Fibroblast of mammary gland (primary cell): ENCODE measurements at regions not wholly inside any gene's neighbourhood (a gene's known extent, or its start where the extent isn't known, plus 50 kb on each side); places are given as distances from the start of the nearest gene placed in this dataset.

Experiments used
- DNase-seq: peaks from one replicate; pipeline ENCODE4 v3.0.0-alpha.2; 2010; ENCODE audit warnings: low read depth
- H3K4me3 ChIP-seq: 2 replicates; pipeline ENCODE4 v1.5.1; 2011; ENCODE audit warnings: low read depth, mild to moderate bottlenecking, low read length, moderate library complexity; ENCODE audit not compliant: control insufficient read depth
- CTCF ChIP-seq: conservative IDR thresholded peaks from 2 replicates; pipeline ENCODE4 v1.5.1; 2011; ENCODE audit warnings: low read depth, low read length, inconsistent platforms; ENCODE audit not compliant: control insufficient read depth, insufficient read depth

GRCh38 chr4:38289553-38289952 lies 329.4 kb downstream of the PTTG2 start:
- no peak overlapping the region for H3K4me3 ChIP-seq
- no peak for TF ChIP-seq CTCF
- DNase-seq, result no peak

DNA sequence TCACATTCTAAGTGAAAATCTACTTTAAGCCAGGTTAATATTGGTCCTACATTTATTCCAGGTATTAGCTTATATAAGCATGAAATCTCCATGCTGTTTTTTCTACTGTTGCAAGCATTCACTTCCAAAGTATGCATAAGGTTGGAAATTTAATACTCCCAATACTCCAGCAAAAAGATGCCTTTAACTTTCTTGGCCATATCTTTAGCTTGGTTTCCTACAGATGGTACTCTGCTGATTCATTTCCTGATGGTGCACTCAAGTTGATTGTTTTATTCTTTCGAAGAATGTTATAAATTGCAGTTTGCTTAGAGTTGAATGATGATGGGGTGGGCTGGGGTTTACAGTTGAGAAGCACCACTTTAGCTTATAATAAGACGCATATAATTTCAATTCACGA lies 330.2 kb downstream of the PTTG2 start:
- TF ChIP-seq CTCF, result no peak
- peak; percentile 18 for DNase-seq
- no peak overlapping the region for H3K4me3 ChIP-seq

DNA sequence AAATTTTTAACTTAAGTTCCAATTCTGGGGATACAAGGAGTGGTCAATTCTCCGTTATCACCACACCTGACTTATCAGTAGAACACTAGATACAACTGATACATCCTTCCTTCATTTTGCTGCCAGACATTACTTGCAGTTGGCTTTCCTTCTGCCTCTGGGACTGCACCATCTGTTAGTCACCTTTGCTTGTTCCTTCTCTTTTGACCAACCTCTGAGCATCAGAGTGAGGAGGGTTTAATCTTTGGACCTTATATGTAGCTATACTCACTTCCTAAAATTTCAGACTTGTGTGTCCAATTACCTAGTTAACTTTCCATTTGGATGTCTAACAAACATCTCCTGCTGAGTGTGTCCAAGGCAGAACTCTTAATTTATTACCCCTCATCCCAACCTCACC lies 330.7 kb downstream of the PTTG2 start:
- no peak for TF ChIP-seq CTCF
- no peak for DNase-seq
- no peak overlapping the region for H3K4me3 ChIP-seq

GRCh38 chr4:38292529-38292928 lies 332.3 kb downstream of the PTTG2 start:
- DNase-seq, result no peak
- no peak for TF ChIP-seq CTCF
- H3K4me3 ChIP-seq, result no peak overlapping the region

DNA sequence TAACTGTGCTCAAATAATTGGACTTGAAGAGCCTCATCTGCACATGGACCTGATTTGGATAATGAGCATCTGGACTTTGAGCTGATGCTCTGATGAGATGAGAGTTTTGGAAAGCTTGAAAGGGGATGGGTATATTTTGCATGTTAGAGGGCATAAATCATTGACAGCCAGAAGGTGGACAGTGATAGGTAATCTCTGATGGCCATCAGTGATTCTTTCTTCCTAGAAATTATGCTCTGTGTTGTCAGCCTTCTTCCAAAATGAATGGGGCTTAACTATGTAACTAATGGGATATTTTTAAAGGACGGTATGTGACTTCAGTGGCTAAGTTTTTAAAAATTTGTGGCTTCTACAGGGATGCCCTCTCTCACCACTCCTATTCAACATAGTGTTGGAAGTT lies 334.0 kb downstream of the PTTG2 start:
- H3K4me3 ChIP-seq, result no peak overlapping the region
- no peak for DNase-seq
- no peak for TF ChIP-seq CTCF

DNA sequence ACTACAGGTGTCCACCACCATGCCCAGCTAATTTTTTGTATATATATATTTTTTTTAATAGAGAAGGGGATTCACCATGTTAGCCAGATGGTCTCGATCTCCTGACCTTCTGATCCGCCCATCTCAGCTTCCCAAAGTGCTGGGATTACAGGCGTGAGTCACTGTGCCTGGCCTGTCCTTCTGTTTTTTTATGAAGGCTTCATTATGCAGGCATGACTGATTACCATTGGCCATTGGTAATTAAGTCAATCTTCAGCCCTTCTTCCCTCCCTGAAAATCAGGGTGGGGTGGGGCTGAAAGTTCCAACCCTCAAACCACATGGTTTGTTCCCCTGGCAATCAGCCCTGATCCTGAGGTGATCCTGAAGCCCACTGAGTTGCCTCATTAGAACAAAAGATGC lies 336.9 kb downstream of the PTTG2 start:
- no peak for DNase-seq
- no peak for TF ChIP-seq CTCF
- no peak overlapping the region for H3K4me3 ChIP-seq

DNA sequence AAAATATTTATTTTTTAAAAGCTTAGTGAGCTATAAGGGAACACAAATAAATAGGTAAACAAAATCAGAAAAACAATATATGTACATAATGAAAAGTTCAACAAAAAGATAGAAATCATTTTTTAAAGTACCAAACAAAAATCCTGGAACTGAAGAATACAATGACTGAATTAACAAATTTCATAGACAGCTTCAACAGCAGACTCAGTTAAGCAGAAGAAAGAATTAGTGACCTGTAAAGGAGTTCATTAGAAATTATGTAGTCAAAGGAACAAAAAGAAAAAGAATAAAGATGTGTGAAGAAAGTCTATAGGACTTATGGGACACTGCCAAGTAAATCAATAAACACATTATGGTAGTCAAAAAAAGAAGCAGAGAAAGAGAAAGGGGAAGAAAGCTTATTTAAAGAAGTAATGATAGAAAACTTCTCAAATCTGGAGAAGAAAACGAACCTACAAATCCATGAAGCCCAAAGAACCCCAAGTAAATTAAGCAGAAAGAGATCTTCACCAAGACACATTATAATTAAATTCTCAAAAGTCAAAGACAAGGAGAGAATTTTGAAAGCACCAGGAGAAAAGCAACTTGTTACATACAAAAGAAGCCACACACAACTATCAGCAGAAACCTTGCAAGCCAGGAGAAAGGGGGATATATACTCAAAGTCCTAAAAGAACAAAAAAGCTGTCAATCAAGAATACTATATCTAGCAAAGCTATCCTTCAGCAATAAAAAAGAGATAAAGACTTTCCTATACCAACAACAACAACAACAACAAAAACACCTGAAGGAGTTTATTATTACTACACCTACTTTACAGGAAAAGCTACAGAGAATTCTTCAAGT lies 338.9 kb downstream of the PTTG2 start:
- no peak overlapping the region for H3K4me3 ChIP-seq
- no peak for DNase-seq
- TF ChIP-seq CTCF, result no peak
